ENCODE measurements at regions not wholly inside any gene's neighbourhood (a gene's known extent, or its start where the extent isn't known, plus 50 kb on each side); places are given as distances from the start of the nearest gene placed in this dataset.

DNA sequence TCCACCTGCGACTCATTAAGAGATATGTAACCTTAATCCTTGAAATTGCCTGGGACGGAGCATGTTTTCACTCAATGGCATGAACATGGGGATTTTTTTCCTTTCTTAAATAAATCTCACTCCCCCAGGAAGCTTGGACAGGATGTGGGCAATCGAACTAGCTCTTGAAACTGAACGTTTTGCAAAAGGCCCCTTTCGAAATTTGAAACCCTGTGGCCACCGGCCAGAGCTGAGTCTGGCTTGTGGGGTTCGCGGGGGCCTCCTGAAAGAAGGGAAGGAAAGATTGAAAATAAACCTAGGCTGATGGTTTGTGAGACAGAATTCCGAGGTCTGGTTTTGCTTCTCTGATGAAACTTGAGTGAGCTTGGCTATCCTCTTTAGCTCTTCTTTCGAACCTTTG is 101.4 kb upstream of the RTL1 start:
- no peak for DNase-seq

DNA sequence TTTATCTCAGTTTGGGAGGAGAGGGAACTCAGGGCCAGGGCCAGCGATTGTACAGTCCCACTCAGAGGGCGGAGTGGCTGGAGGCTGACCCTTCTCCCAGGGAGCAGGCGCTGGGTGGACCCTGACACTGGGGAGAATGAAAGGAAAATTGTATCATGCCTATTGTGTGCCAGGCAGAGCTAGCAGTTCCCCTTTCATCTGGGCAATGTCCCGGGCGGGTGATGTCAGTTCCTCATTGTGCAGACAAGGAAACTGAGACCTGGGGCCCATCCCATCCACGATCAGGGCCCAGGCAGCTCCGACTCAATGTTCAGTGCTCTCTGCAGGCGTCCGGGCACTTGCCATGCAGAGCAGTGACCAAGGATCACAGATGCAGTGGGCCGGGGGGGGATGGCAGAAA is 101.9 kb upstream of the RTL1 start:
- DNase-seq, result no peak

- DNase-seq, result no peak
Observed at GRCh38 chr14:101006008-101006407, 102.5 kb upstream of the RTL1 start.

DNA sequence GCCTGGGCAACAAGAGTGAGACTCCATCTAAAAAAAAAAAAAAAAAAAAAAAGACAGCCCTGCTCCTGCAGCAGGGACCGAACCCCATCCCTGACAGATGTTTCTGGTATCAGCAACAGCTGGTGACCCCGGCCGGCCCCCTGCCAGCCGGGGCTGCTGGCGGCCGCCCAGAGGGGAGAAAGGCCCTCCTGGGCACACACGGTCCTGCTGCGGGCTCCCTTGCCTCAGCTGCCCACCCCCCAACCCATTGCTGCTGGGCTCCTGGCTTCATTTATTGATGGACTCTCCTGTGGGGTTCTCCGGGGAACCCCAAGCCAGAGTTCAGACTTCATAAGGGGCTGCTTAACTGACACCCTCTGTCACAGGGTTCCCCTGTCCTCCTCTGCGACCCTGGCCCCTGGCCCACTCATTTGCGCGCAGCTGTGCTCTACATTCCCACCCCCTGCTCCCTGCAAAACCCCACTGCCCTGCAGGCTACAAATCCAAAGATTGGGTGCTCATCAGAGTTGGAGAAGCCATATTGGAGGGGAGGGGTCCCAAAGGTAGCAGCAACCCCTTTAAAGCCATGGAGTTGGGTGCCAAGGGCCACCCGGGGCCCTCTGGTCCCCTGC is 103.6 kb upstream of the RTL1 start:
- DNase-seq, result no peak

DNA sequence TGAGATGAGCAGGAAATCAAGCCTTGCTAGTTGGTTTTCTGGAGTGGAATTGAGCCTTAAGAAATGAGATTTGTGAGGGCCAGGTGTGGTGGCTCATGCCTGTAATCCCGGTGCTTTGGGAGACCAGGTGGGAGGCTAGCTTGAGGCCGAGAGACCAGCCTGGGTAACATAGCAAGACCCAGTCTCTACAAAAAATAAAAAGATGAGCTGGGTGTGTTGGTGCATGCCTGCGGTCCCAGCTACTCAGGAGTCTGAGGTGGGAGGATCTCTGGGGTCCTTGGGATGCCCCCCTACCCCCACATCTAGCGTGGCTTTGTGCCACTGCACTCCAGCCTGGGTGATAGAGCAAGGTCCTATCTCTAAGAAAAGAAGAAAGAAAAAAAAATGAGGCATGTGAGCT is 104.2 kb upstream of the RTL1 start:
- DNase-seq, result no peak

DNA sequence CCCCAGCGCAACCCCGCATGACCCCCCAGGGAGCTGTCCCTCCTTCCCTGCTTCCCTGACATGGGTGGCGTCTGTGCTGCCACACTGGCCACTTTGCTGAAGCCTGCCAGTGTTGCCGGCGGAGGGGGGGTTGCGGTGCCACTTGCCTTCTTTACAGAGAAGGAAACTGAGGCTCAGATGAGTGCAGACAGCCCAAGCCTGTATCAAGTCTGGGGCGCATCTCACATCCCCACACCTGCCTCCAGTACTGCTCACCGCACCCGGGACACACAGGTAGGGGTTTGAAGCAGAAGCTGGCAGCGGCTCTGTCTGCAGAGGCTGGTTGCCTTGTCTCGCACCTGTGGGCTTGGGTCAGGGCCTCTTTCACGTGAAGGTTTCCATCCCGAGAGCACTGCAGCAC is 104.7 kb upstream of the RTL1 start:
- no peak for DNase-seq

- no peak for DNase-seq
Observed at GRCh38 chr14:101008631-101009336, 105.3 kb upstream of the RTL1 start.

DNA sequence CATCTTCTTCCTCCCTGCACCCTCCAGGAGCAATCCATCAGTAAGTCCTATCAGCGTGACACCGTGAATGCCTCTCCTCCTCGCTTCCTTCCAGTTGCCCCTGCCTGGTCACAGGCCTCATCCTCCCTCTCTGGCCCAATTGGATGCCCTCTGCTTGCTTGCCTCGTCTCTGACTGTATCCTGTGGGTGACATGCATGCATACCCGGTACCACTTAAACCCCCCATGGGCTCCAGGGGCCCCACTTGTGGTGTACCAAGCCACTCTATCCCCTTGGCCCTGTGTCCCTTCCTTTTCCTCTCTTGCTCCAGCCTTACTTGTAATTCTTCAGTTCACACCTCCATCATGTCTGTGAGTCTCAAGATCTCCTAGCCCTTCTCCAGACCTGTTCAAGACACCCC is 106.0 kb upstream of the RTL1 start:
- no peak for DNase-seq

DNA sequence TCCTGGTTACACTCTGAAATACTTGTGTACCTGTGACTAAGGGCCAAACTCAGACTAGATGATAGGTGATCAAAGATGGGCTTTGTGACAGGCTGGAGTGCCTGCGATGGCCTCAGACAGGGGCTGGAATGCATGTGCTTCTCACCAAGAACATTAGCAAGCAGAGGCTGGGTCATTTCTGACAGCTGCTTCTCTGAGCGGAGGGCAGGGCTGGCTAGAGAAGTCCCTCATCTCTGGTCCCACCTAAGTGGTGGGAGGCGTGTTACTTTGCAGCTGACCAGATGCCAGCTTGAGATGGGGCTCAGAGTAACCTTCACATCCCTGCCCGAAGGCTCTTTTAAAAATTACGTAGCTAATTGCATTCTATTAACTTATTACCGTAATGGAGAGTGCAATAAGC is 106.8 kb upstream of the RTL1 start:
- DNase-seq, result no peak

DNA sequence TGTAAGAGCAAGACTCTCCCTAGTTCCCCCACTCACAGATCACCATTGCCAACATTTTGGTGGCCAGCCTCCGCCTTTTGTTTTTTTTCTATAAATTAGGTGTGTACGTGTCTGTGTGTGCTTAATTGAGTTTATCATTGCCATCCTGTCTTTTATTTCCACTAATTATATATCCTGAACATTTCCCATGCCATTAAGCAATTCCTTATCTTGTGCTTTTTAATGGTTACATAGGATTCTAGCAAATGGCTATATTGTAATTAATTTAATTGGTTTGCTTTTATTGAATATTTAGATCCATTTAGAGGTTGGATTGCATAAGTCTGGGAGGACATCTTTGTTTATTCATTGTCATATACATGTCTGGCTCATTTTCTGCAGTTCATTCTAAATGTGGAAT is 107.3 kb upstream of the RTL1 start:
- DNase-seq, result no peak

DNA sequence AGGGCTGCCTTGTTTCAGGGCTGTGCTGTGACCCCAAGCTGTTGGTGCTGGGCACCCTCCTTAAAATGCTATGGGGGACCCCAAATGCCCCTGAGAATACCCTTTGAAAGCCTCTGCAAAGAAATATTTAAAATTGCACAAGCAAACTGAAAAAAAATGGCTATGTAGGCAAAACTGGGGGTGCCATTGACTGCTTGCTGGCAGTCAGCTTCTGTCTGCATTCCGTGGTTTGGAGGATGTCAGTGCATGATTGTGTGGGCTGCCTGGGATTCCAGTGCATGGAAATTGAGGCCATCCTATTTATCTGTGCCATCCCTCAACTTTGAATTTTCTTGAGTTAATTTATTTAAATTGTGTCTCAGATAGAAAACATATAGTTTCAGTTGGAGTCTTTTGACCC is 113.7 kb upstream of the RTL1 start:
- DNase-seq, result no peak

DNA sequence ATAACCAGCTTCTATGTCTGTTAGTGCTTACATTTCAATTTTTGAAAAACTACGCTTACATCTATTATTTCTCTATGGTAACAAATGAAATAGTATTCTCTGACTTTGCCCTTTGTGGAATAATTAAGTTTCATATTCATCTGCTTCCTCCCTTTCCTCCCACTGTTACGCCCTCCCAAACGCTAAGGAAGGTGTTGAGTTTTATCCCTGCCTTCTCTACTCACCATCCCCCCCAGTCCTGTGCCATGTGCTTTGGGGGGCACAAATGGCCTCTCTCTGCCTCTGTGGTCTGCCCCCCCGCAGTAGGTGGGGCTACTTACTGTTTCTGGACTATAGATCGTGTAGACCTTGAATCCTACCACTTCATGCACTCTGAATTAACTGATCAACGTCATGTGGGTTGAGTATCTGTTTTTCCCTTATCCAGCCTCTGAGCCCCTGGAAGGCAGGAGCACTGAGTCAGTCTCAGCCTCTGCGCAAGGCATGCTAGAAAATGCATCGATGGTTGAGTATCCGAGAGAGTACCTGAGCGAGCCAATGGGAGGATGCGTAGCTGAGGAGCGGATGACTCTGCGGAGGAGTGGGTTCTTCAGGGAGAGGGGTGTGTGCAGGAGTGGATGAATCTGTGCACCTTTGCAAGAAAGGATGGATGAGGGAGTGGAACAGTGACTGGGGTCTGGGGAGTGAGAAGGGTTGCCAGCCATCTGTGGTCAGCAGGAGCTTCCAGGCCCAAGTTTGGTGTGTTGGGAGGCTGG is 114.5 kb upstream of the RTL1 start:
- DNase-seq, result no peak

DNA sequence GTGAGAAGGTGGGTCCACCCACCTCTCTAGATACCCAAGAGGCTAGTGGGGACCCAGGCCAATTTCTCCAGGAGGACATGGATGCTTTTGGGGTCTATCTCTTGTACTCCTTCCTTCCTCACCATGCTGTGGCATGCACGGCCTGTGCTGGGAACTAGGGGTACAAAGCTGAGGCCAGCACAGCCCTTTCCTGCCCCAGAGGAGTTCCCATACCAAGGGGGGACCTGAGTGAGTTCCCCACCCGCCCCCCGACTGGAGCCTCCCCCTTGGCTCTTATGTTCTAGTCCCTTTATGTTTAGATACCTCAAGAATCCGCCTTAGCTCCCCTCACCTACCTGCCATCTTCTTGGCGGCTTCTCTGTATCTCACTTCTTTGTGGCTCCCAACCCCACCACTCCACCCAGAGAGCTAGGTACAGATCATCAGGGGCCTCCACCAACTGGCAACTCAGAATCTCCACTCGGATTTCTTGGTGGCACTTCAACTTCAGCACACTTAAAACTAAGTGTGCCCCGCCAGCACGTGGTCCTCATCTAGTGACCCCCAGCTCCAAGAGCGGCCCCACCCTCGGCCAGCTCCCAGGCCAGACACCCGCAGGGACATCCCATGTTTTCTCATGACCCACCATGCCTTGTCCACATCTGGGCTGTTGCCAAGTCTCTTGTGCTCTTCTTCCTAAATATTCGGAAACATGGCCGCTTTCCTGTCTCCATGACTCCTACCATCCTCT is 115.2 kb upstream of the RTL1 start:
- DNase-seq, result no peak

DNA sequence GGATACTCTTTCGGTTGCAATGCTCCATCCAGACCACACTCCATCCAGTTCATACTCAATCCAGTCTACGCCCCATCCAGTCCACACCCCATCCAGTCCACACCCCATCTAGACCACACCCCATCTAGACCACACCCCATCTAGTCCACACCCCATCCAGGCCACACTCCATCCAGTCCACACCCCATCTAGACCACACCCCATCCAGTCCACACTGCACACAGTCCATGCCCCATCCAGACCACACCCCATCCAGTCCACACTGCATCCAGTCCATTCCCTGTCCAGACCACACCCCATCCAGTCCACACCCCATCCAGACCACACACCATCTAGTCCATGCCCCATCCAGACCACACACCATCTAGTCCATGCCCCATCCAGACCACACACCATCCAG is 116.0 kb upstream of the RTL1 start:
- no peak for DNase-seq

DNA sequence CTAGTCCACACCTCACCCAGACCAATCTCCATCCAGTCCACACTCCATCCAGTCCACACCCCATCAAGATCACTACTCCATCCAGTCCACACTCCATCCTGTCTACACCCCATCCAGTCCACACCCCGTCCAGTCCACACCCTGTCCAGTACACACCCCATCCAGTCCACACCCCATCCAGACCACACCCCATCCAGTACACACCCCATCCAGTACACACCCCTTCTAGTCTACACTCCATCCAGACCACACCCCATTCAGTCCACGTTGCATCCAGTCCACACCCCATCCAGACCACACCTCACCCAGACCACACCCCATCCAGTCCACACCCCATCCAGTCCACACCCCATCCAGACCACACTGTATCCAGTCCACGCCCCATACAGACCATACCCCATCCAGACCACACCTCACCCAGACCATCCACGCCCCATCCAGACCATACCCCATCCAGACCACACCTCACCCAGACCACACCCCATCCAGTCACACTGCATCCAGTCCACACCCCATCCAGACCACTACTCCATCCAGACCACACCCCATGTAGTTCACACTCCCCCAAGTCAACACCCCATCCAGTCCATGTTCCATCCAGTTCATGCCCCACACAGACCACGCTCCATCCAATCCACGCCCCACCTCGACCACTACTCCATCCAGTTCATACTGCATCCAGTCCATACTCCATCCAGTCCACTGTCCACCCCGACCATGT is 116.6 kb upstream of the RTL1 start:
- DNase-seq, result no peak

DNA sequence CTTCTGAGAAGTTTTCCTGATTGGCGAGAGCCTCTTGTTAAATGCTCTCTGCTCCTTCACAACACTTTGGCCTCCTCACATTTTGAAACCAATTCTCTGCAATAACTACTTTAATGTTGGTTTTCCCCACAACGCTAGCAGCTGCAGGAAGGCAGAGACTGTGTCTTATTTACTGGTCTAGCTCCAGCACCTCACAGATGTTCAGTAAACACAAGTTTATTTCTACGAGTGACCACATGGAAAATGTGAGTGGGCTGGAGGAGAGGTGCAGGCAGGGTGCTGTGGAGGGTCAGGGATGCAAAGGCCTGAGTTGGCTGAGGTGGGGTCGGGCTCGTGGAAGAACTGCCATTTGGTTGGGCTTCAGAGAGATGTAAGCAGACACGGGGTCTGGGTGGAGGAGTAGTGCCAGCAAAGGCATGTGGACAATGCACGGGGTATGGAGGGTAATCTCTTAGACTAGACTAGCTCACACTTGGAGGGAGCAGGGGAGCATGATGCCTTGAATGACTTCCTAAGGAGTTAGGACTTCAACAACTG is 117.4 kb upstream of the RTL1 start:
- DNase-seq, result no peak

DNA sequence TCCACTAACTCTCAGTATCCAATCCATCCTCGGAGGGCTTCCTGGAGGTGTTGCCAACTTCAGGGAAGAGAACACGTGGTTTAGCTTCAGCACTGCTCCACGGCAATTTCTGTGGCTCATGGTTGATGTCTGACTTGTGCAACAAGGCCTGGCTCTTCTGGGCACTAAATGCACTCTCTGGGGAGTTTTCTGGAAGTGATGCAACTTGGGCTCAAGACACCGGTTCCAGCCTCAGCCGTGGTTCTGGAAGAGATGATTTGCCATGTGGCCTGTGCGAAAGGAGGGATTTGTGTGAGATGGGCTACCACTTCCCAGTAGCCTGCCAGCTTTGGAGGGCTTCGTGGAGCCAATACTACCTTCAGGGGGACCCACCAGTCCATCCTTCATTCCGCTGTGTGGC is 118.6 kb upstream of the RTL1 start:
- DNase-seq, result no peak

GRCh38 chr14:101022916-101023435 is 119.5 kb upstream of the RTL1 start:
- DNase-seq, result no peak

DNA sequence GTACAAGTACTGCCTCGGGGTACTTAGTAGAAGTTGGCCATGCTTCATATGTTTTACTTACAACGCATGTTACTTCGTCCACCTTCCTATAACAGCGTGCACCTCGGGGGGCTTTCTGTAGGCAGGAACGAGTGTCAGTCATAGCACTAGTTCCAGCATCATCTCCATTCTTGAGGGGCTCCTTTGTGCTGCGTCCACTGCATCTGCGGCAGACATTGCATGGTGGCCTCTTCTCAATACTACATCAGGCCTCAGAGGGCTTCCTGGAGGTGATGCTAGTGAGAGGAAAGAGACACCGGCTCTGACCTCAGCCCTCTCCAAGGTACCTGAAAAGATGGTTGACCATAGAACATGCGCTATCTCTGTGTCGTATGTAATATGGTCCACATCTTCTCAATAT is 121.2 kb upstream of the RTL1 start:
- DNase-seq, result no peak

GRCh38 chr14:101025131-101025530 is 121.6 kb upstream of the RTL1 start:
- DNase-seq, result no peak

- DNase-seq, result no peak
Observed at GRCh38 chr14:101025696-101026095, 122.2 kb upstream of the RTL1 start.

DNA sequence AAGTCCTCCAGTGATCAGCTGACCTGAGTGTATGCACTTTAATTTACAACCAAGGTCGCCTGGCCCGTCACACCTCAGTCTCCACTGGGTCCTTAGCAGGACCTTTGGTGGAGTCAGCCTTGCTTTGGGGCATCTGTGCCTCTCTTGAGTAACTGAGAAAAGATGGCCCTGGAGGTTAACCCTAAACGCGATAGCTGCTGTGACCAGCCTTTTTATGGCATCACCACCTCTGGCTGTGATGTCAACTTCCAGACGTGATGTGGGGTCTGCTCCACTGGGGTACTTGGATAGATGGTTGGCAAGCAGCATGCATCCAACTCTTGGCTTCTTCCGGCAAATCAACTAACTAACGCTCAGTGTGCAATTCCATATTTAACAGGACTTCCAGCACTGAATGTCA is 122.8 kb upstream of the RTL1 start:
- DNase-seq, result no peak

GRCh38 chr14:101027291-101027690 is 123.8 kb upstream of the RTL1 start:
- no peak for DNase-seq

Measured in DMS153 (cell line).